Neural progenitor cell (in vitro differentiated cells): ENCODE measurements at regions not wholly inside any gene's neighbourhood (a gene's known extent, or its start where the extent isn't known, plus 50 kb on each side); places are given as distances from the start of the nearest gene placed in this dataset.

ENCODE experiments used
- DNase-seq: peaks from one replicate; pipeline ENCODE4 v3.0.0-alpha.2; 2016; ENCODE audit warnings: low spot score
- H2AFZ ChIP-seq: fragments of 200-600 bp; sonication (generic); replicated peaks from 2 replicates; pipeline ENCODE4 v1.6.1; 2016; ENCODE audit warnings: antibody characterized with exemption
- H3F3A ChIP-seq: fragments of 200-600 bp; sonication (generic); 2 replicates; pipeline ENCODE4 v1.6.1; 2016; ENCODE audit warnings: antibody characterized with exemption, low read depth
- H3K27ac ChIP-seq: fragments of 200-600 bp; sonication (generic); 2 replicates; pipeline ENCODE4 v1.5.1; 2016; ENCODE audit warnings: mild to moderate bottlenecking
- H3K27me3 ChIP-seq: fragments of 200-600 bp; sonication (generic); 2 replicates; pipeline ENCODE4 v1.6.1; 2016; ENCODE audit warnings: mild to moderate bottlenecking, moderate library complexity
- H3K36me3 ChIP-seq: fragments of 200-600 bp; sonication (generic); 2 replicates; pipeline ENCODE4 v1.5.1; 2016
- H3K4me1 ChIP-seq: fragments of 200-600 bp; sonication (generic); 2 replicates; pipeline ENCODE4 v1.6.1; 2016; ENCODE audit warnings: mixed run types
- H3K4me2 ChIP-seq: fragments of 200-600 bp; sonication (generic); 2 replicates; pipeline ENCODE4 v1.6.1; 2016
- H3K4me3 ChIP-seq: fragments of 200-600 bp; sonication (generic); 2 replicates; pipeline ENCODE4 v1.5.1; 2016
- H3K79me2 ChIP-seq: fragments of 200-600 bp; sonication (generic); 2 replicates; pipeline ENCODE4 v1.6.1; 2016; ENCODE audit warnings: low read depth
- H3K9ac ChIP-seq: fragments of 200-600 bp; sonication (generic); 2 replicates; pipeline ENCODE4 v1.6.1; 2016
- H3K9me3 ChIP-seq: fragments of 200-600 bp; sonication (generic); 2 replicates; pipeline ENCODE4 v1.5.1; 2016; ENCODE audit warnings: low read depth
- H4K20me1 ChIP-seq: fragments of 200-600 bp; sonication (generic); 2 replicates; pipeline ENCODE4 v1.6.1; 2016; ENCODE audit warnings: low read depth
- H3K27ac Mint-ChIP-seq: 3 replicates; pipeline ENCODE4 v1.8.0; 2021; ENCODE audit warnings: mixed read lengths
- H3K27me3 Mint-ChIP-seq: 2 replicates; pipeline ENCODE4 v1.8.0; 2022; ENCODE audit warnings: low read depth, mild to moderate bottlenecking, inconsistent platforms, moderate library complexity, mixed read lengths; ENCODE audit not compliant: insufficient read depth
- H3K36me3 Mint-ChIP-seq: 3 replicates; pipeline ENCODE4 v1.8.0; 2021; ENCODE audit warnings: mixed read lengths
- H3K4me1 Mint-ChIP-seq: 3 replicates; pipeline ENCODE4 v1.8.0; 2021; ENCODE audit warnings: mixed read lengths
- H3K4me3 Mint-ChIP-seq: 3 replicates; pipeline ENCODE4 v1.8.0; 2021; ENCODE audit warnings: mild to moderate bottlenecking, moderate library complexity, mixed read lengths
- H3K9me3 Mint-ChIP-seq: 3 replicates; pipeline ENCODE4 v1.8.0; 2020; ENCODE audit warnings: mixed read lengths
- EZH2 ChIP-seq: fragments of 200-600 bp; sonication (generic); IDR thresholded peaks from 2 replicates; pipeline ENCODE4 v1.6.1; 2017; ENCODE audit warnings: antibody characterized with exemption, mild to moderate bottlenecking, moderate library complexity
- EZH2phosphoT487 ChIP-seq: fragments of 200-600 bp; sonication (generic); IDR thresholded peaks from 2 replicates; pipeline ENCODE4 v1.6.1; 2017; ENCODE audit warnings: antibody characterized with exemption
- TF ChIP-seq, protein P1 (sequence below): fragments of 200-600 bp; sonication (generic); IDR thresholded peaks from 2 replicates; pipeline ENCODE4 v1.5.1; 2017; ENCODE audit warnings: antibody characterized with exemption, mild to moderate bottlenecking

DNA sequence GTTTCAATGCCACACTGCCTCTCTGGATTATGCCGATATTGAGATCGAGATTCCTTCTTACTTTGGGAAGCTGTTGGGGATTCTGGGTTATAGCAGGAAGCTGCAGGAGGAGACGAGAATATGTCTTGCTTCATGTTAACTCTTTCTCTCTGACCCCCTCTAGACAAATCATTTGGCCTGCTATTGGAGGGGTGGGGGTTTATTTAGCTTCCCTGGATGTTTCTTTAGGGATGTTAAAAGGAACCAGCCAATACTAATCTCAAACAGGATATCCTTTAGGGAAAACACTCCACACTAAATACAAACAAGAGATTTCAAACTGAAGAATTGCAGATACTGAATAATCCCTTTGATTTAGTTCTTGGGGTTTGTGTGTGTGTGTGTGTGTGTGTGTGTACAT lies 102.6 kb downstream of the TMEM100 start:
- no peaks in the 10 kb centered on the region for H3K79me2 ChIP-seq
- TF ChIP-seq, protein P1, sequence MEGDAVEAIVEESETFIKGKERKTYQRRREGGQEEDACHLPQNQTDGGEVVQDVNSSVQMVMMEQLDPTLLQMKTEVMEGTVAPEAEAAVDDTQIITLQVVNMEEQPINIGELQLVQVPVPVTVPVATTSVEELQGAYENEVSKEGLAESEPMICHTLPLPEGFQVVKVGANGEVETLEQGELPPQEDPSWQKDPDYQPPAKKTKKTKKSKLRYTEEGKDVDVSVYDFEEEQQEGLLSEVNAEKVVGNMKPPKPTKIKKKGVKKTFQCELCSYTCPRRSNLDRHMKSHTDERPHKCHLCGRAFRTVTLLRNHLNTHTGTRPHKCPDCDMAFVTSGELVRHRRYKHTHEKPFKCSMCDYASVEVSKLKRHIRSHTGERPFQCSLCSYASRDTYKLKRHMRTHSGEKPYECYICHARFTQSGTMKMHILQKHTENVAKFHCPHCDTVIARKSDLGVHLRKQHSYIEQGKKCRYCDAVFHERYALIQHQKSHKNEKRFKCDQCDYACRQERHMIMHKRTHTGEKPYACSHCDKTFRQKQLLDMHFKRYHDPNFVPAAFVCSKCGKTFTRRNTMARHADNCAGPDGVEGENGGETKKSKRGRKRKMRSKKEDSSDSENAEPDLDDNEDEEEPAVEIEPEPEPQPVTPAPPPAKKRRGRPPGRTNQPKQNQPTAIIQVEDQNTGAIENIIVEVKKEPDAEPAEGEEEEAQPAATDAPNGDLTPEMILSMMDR: no peak
- no peak for TF ChIP-seq EZH2
- TF ChIP-seq EZH2phosphoT487: no peak
- H3K4me2 ChIP-seq: no peak overlapping the region
- no peak overlapping the region for H3K4me3 ChIP-seq
- no peaks in the 10 kb centered on the region for H3K9me3 Mint-ChIP-seq
- H3K27ac ChIP-seq: no peak overlapping the region
- H3K27ac Mint-ChIP-seq: no peak overlapping the region
- no peak overlapping the region for H2AFZ ChIP-seq
- H3F3A ChIP-seq: no peaks in the 10 kb centered on the region
- H3K36me3 Mint-ChIP-seq: no peaks in the 10 kb centered on the region
- no peaks in the 10 kb centered on the region for H3K4me1 Mint-ChIP-seq
- H3K27me3 ChIP-seq: no peaks in the 10 kb centered on the region
- DNase-seq: no peak
- H3K27me3 Mint-ChIP-seq: peaks cover 3% of the 10 kb centered on the region
- H3K4me3 Mint-ChIP-seq: no peak overlapping the region
- H3K36me3 ChIP-seq: no peaks in the 10 kb centered on the region
- H3K9ac ChIP-seq: no peak overlapping the region
- H3K9me3 ChIP-seq: no peaks in the 10 kb centered on the region
- no peaks in the 10 kb centered on the region for H3K4me1 ChIP-seq
- no peaks in the 10 kb centered on the region for H4K20me1 ChIP-seq

DNA sequence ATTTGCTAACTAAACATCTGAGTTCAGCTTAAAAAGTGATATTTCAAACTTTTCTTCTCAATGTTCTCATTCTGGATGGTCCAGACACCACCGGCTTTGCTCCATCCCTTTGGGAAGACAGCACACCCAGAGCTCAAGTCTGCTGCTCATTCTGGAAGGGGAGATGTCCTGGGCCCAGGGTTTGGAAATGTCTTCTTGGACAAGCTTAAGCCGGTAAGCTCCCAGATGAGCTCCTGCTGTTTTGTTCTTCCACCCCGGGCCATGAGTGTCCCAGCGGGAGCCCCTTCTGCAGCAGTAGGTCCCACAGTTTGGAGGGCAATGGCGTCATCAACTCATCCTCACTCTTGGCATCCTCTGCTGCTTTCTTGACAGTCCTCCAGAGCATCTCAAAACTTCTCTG lies 105.2 kb downstream of the TMEM100 start:
- DNase-seq: no peak
- peaks cover 2% of the 10 kb centered on the region for H3K27me3 Mint-ChIP-seq
- Histone ChIP-seq H3K9me3 (no peaks in the 10 kb centered on the region), H4K20me1 (no peaks in the 10 kb centered on the region), H3K36me3 (no peaks in the 10 kb centered on the region), H2AFZ (no peak overlapping the region), H3F3A (no peaks in the 10 kb centered on the region), H3K79me2 (no peaks in the 10 kb centered on the region), H3K4me1 (no peaks in the 10 kb centered on the region), H3K27ac (no peak overlapping the region), H3K27me3 (no peaks in the 10 kb centered on the region), H3K9ac (no peak overlapping the region), H3K4me3 (no peak overlapping the region), H3K4me2 (no peak overlapping the region)
- H3K36me3 Mint-ChIP-seq: no peaks in the 10 kb centered on the region
- no peak overlapping the region for H3K4me3 Mint-ChIP-seq
- H3K4me1 Mint-ChIP-seq: peaks cover 5% of the 10 kb centered on the region
- no peak overlapping the region for H3K27ac Mint-ChIP-seq
- no peak for TF ChIP-seq EZH2
- TF ChIP-seq, protein P1: no peak
- TF ChIP-seq EZH2phosphoT487: no peak
- no peaks in the 10 kb centered on the region for H3K9me3 Mint-ChIP-seq

DNA sequence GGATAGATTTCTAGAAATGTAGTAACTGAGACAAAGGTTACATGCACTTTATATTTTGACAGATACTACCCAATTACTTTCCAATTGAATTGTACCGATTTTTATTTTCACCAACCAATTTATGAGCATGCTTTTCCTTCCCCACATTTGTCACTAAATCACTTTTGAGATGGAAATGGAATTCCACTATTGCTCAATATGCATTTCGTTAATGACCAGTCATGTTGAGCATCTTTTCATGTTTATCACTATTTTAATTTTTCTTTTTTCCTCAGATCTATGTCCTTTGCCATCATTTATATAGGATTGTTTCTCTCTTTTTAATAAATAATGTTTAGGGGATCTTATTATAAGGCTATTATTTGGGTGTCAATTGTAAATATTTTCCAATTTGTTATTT lies 102.8 kb upstream of the SMIM36 start:
- H3K4me3 ChIP-seq: no peak overlapping the region
- no peaks in the 10 kb centered on the region for H3K36me3 ChIP-seq
- Mint-ChIP-seq H3K9me3 (no peaks in the 10 kb centered on the region), H3K4me3 (no peak overlapping the region), H3K4me1 (peaks cover 5% of the 10 kb centered on the region), H3K36me3 (no peaks in the 10 kb centered on the region), H3K27me3 (no peaks in the 10 kb centered on the region), H3K27ac (no peak overlapping the region)
- H2AFZ ChIP-seq: no peak overlapping the region
- no peak overlapping the region for H3K27ac ChIP-seq
- no peaks in the 10 kb centered on the region for H3K79me2 ChIP-seq
- no peaks in the 10 kb centered on the region for H3F3A ChIP-seq
- H3K4me2 ChIP-seq: no peak overlapping the region
- DNase-seq: no peak
- no peaks in the 10 kb centered on the region for H3K9me3 ChIP-seq
- H3K9ac ChIP-seq: no peak overlapping the region
- TF ChIP-seq EZH2phosphoT487 (no peak), EZH2 (no peak)
- TF ChIP-seq, protein P1: no peak
- H3K4me1 ChIP-seq: peaks cover 7% of the 10 kb centered on the region
- H3K27me3 ChIP-seq: no peaks in the 10 kb centered on the region
- H4K20me1 ChIP-seq: no peaks in the 10 kb centered on the region
